ENCODE measurements at regions not wholly inside any gene's neighbourhood (a gene's known extent, or its start where the extent isn't known, plus 50 kb on each side); places are given as distances from the start of the nearest gene placed in this dataset.

- DNase-seq (ENCODE audit: low spot score) = no peak
- no peak for TF ChIP-seq CTCF (IDR thresholded peaks at IDR 0.05)
- no peak for ATAC-seq (ENCODE audit: low FRiP score)
These were observed 168.1 kb downstream of the GPR37 start for GRCh38 chr7:124597509-124597908.

- no peak for TF ChIP-seq CTCF (IDR thresholded peaks at IDR 0.05)
- ATAC-seq (ENCODE audit: low FRiP score) (no peak), DNase-seq (ENCODE audit: low spot score) (no peak)
These were observed 168.7 kb downstream of the GPR37 start for GRCh38 chr7:124596881-124597280.

- DNase-seq (ENCODE audit: low spot score) = no peak
- no peak for TF ChIP-seq CTCF (IDR thresholded peaks at IDR 0.05)
- ATAC-seq (ENCODE audit: low FRiP score) = no peak
These were observed 174.8 kb downstream of the GPR37 start for GRCh38 chr7:124590814-124591213.

GRCh38 chr7:124577256-124577655 is 188.3 kb downstream of the GPR37 start:
- no peak for ATAC-seq (ENCODE audit: low FRiP score)
- DNase-seq (ENCODE audit: low spot score) = no peak
- no peak for TF ChIP-seq CTCF (IDR thresholded peaks at IDR 0.05)

GRCh38 chr7:124575176-124575575 is 190.4 kb downstream of the GPR37 start:
- DNase-seq (ENCODE audit: low spot score) = no peak
- no peak for ATAC-seq (ENCODE audit: low FRiP score)
- no peak for TF ChIP-seq CTCF (IDR thresholded peaks at IDR 0.05)

- no peak for TF ChIP-seq CTCF (IDR thresholded peaks at IDR 0.05)
- DNase-seq (ENCODE audit: low spot score) = no peak
- no peak for ATAC-seq (ENCODE audit: low FRiP score)
These were observed 195.0 kb downstream of the GPR37 start for GRCh38 chr7:124570558-124570957.

DNA sequence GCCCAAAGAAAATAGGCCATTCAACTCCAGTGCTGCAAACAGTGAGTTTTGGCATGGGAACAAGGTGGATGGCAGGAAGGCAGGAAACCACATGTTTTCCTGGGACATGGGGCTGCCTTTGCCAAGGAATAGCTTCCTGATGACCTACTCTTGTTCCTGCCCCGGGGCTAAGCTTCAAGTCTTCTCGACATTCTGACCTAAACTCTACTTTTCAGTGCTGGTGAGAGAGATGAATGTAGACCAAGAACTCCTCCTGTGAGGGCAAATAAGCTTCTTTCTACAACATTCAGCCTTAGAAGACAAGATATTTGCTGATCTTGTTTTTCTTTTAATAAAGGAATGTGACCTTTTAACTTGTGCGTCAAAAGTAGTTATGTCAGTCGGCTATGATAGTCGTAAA is 199.0 kb downstream of the GPR37 start:
- TF ChIP-seq CTCF (IDR thresholded peaks at IDR 0.05) = no peak
- DNase-seq (ENCODE audit: low spot score) (no peak), ATAC-seq (ENCODE audit: low FRiP score) (no peak)

Data from omental fat pad (tissue), 3 donors.